H1 (cell line): ENCODE measurements at regions not wholly inside any gene's neighbourhood (a gene's known extent, or its start where the extent isn't known, plus 50 kb on each side); places are given as distances from the start of the nearest gene placed in this dataset.
"Not testable (repeated sequence)": the region's sequence is repeated elsewhere in the genome, so short reads cannot be mapped to it uniquely, and the experiment has no call there.

ENCODE experiments used
- CTCF ChIA-PET: fragments of 300-600 bp; sonication (Branson Sonifier 250); formaldehyde crosslinking; loops from one replicate; lab custom pipeline; 2021; ENCODE audit not compliant: partially characterized antibody; lab: Charles Lee
- POLR2A ChIA-PET: fragments of 300-600 bp; sonication (Branson Sonifier 250); formaldehyde crosslinking; loops from one replicate; lab custom pipeline; 2021; ENCODE audit warnings: inconsistent platforms; ENCODE audit not compliant: partially characterized antibody; lab: Charles Lee
- DNase-seq, 2 experiments: peaks; one replicate each; pipeline versions ENCODE4 v3.0.0 to v3.0.0-alpha.2; 2010 to 2022; ENCODE audit warnings: low spot score in 2 of 2, low read depth in 1 of 2, mixed read lengths in 1 of 2
- FAIRE-seq: peaks from 2 replicates; lab custom pipeline; 2011; peaks lifted over from hg19 to GRCh38; lab: Jason Lieb, UNC
- H2AFZ ChIP-seq: 2 replicates; pipeline ENCODE4 v1.8.1; 2012; ENCODE audit warnings: low read length, inconsistent platforms
- H2AK5ac ChIP-seq: 2 replicates; pipeline ENCODE4 v1.6.1; 2013; ENCODE audit warnings: low read depth, low read length
- H2BK120ac ChIP-seq: replicated peaks from 2 replicates; pipeline ENCODE3; 2013; ENCODE audit warnings: low read depth, low read length, inconsistent platforms
- H2BK12ac ChIP-seq: 2 replicates; pipeline ENCODE4 v1.6.1; 2013; ENCODE audit warnings: low read depth, low read length
- H2BK15ac ChIP-seq: 2 replicates; pipeline ENCODE4 v1.6.1; 2013; ENCODE audit warnings: low read length
- H2BK20ac ChIP-seq: 2 replicates; pipeline ENCODE4 v1.6.1; 2013; ENCODE audit warnings: low read length
- H2BK5ac ChIP-seq: 2 replicates; pipeline ENCODE4 v1.6.1; 2013; ENCODE audit warnings: low read depth, low read length
- H3K14ac ChIP-seq: 2 replicates; pipeline ENCODE4 v1.6.1; 2013; ENCODE audit warnings: inconsistent platforms; ENCODE audit not compliant: insufficient read length
- H3K18ac ChIP-seq: 2 replicates; pipeline ENCODE4 v1.6.1; 2013; ENCODE audit warnings: low read length; ENCODE audit errors: extremely low read depth
- H3K23ac ChIP-seq: 2 replicates; pipeline ENCODE4 v1.6.1; 2013; ENCODE audit warnings: inconsistent platforms; ENCODE audit not compliant: insufficient read length
- H3K23me2 ChIP-seq: 2 replicates; pipeline ENCODE4 v1.6.1; 2013; ENCODE audit warnings: low read depth, low read length
- H3K27ac ChIP-seq: 2 replicates; pipeline ENCODE4 v1.6.1; 2011; ENCODE audit warnings: low read depth, low read length, inconsistent platforms
- H3K27me3 ChIP-seq, 4 experiments: replicated peaks in 1 of 4; 1 replicate in 1 of 4; 2 replicates in 3 of 4; pipeline versions ENCODE4 v1.6.1 to v1.8.1; 2011 to 2013; ENCODE audit warnings: low read length in 3 of 4, mild to moderate bottlenecking in 3 of 4, inconsistent platforms in 2 of 4, mixed read lengths in 2 of 4, moderate library complexity in 1 of 4; ENCODE audit not compliant: control insufficient read depth in 3 of 4, insufficient read depth in 3 of 4; ENCODE audit errors: extremely low read depth in 1 of 4
- H3K36me3 ChIP-seq, 4 experiments: 2 replicates each; pipeline versions ENCODE4 v1.6.1 to v1.8.1; 2011 to 2013; ENCODE audit warnings: mild to moderate bottlenecking in 4 of 4, low read length in 3 of 4, moderate library complexity in 2 of 4, control low read depth in 1 of 4, inconsistent platforms in 1 of 4; ENCODE audit not compliant: insufficient read depth in 4 of 4, control insufficient read depth in 2 of 4
- H3K4ac ChIP-seq: replicated peaks from 2 replicates; pipeline ENCODE3; 2013; ENCODE audit warnings: low read length, low read depth, mixed read lengths, inconsistent platforms; ENCODE audit not compliant: insufficient read length
- H3K4me1 ChIP-seq, 4 experiments: replicated peaks in 1 of 4; 1 replicate in 1 of 4; 2 replicates in 3 of 4; pipeline versions ENCODE4 v1.6.1 to v1.8.1; 2011 to 2013; ENCODE audit warnings: low read length in 3 of 4, inconsistent platforms in 2 of 4, mixed read lengths in 1 of 4; ENCODE audit not compliant: insufficient read depth in 4 of 4, control insufficient read depth in 3 of 4
- H3K4me2 ChIP-seq, 2 experiments: 2 replicates each; pipeline versions ENCODE4 v1.6.1 to v1.8.1; 2011 to 2013; ENCODE audit warnings: low read depth in 2 of 2, low read length in 2 of 2, control low read depth in 1 of 2, inconsistent platforms in 1 of 2, mild to moderate bottlenecking in 1 of 2; ENCODE audit not compliant: insufficient read depth in 1 of 2
- H3K4me3 ChIP-seq, 4 experiments: fragments of 200-600, 300-600 bp in 1 of 4; sonication (generic), shearing (Covaris generic), sonication (Bioruptor Twin) in 1 of 4; 2 replicates each; pipeline versions ENCODE4 v1.5.1 to v1.8.1; 2011 to 2016; ENCODE audit warnings: low read length in 4 of 4, low read depth in 3 of 4, control low read depth in 2 of 4, inconsistent platforms in 2 of 4, mild to moderate bottlenecking in 2 of 4, mixed read lengths in 1 of 4, moderate library complexity in 1 of 4; ENCODE audit not compliant: insufficient read depth in 2 of 4; ENCODE audit errors: extremely low read depth in 1 of 4
- H3K56ac ChIP-seq: replicated peaks from 2 replicates; pipeline ENCODE3; 2013; ENCODE audit warnings: low read depth, mild to moderate bottlenecking, mixed read lengths, low read length, inconsistent platforms; ENCODE audit not compliant: insufficient read length
- H3K79me1 ChIP-seq: 2 replicates; pipeline ENCODE4 v1.6.1; 2013; ENCODE audit warnings: low read depth, low read length, control low read depth
- H3K79me2 ChIP-seq, 2 experiments: 2 replicates each; pipeline versions ENCODE4 v1.6.1 to v1.8.1; 2012 to 2013; ENCODE audit warnings: low read length in 2 of 2, mild to moderate bottlenecking in 2 of 2, inconsistent platforms in 1 of 2; ENCODE audit not compliant: insufficient read depth in 2 of 2, control insufficient read depth in 1 of 2
- H3K9ac ChIP-seq, 4 experiments: replicated peaks in 1 of 4; 1 replicate in 1 of 4; 2 replicates in 3 of 4; pipeline versions ENCODE4 v1.6.1 to v1.8.1; 2011 to 2013; ENCODE audit warnings: low read depth in 3 of 4, low read length in 3 of 4, control low read depth in 2 of 4, mild to moderate bottlenecking in 2 of 4, moderate library complexity in 2 of 4, inconsistent platforms in 1 of 4; ENCODE audit errors: extremely low read depth in 1 of 4
- H3K9me3 ChIP-seq, 2 experiments: 2 replicates each; pipeline versions ENCODE4 v1.6.1 to v1.8.1; 2012 to 2013; ENCODE audit warnings: mild to moderate bottlenecking in 2 of 2, moderate library complexity in 2 of 2, control low read depth in 1 of 2, inconsistent platforms in 1 of 2, low read depth in 1 of 2, low read length in 1 of 2, mixed read lengths in 1 of 2; ENCODE audit not compliant: insufficient read depth in 2 of 2
- H4K20me1 ChIP-seq, 2 experiments: replicated peaks in 1 of 2; 2 replicates each; pipeline versions ENCODE3 to v1.8.1; 2011 to 2013; ENCODE audit warnings: inconsistent platforms in 2 of 2, low read length in 2 of 2, mild to moderate bottlenecking in 1 of 2; ENCODE audit not compliant: insufficient read depth in 2 of 2, control insufficient read depth in 1 of 2
- H4K5ac ChIP-seq: 2 replicates; pipeline ENCODE4 v1.6.1; 2013; ENCODE audit warnings: low read length, low read depth, mixed read lengths, inconsistent platforms; ENCODE audit not compliant: insufficient read length
- H4K8ac ChIP-seq: 2 replicates; pipeline ENCODE4 v1.8.0; 2013; ENCODE audit warnings: mild to moderate bottlenecking, moderate library complexity, low read length, inconsistent platforms; ENCODE audit not compliant: insufficient read depth; ENCODE audit errors: extremely low read depth
- H4K91ac ChIP-seq: replicated peaks from 2 replicates; pipeline ENCODE3; 2013; ENCODE audit warnings: low read length, mixed read lengths, inconsistent platforms; ENCODE audit not compliant: insufficient read length
- WGBS, 2 experiments: shearing (Covaris generic) in 1 of 2; methylation state at CpG; one replicate each; pipeline versions ENCODE4 v1.1.6 to v1.1.7; 2013 to 2015; ENCODE audit warnings: low lambda C conversion rate in 2 of 2, mixed read lengths in 2 of 2, inconsistent platforms in 1 of 2, low coverage in 1 of 2, missing lambda C conversion rate in 1 of 2; ENCODE audit not compliant: insufficient replicate concordance in 2 of 2, insufficient coverage in 1 of 2, insufficient read length in 1 of 2; ENCODE audit errors: extremely low coverage in 1 of 2, missing lambda C conversion rate in 1 of 2; 5-methylcytosine and 5-hydroxymethylcytosine counted together

DNA sequence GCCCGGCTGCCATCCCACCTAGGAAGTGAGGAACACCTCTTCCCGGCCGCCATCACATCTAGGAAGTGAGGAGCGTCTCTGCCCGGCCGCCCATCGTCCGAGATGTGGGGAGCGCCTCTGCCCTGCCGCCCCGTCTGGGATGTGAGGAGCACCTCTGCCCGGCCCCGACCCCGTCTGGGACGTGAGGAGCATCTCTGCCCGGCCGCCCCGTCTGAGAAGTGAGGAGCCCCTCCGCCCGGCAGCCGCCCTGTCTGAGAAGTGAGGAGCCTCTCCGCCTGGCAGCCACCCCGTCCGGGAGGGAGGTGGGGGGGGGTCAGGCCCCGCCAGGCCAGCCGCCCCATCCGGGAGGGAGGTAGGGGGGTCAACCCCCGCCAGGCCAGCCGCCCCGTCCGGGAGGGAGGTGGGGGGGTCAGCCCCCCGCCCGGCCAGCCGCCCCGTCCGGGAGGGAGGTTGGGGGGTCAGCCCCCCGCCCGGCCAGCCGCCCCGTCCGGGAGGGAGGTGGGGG is 330.0 kb downstream of the CBLN1 start:
- WGBS, 2 experiments = 92% methylated on average over 13 of the region's 41 CpGs; no CpG with 5 or more reads in 1 of the 2 experiments
- H4K8ac ChIP-seq, H2BK15ac ChIP-seq: not testable (repeated sequence)

More for the DNA sequence above, 330.0 kb downstream of the CBLN1 start:
- H3K23me2 ChIP-seq, H3K27me3 ChIP-seq, H3K79me1 ChIP-seq, H4K91ac ChIP-seq, CTCF ChIA-PET, H4K20me1 ChIP-seq, H2AFZ ChIP-seq, H3K4me2 ChIP-seq, H3K4me1 ChIP-seq, H3K36me3 ChIP-seq, H3K79me2 ChIP-seq, FAIRE-seq, H2BK12ac ChIP-seq, H4K5ac ChIP-seq, DNase-seq, H2AK5ac ChIP-seq, H2BK5ac ChIP-seq, H3K4me3 ChIP-seq, H3K23ac ChIP-seq, H2BK20ac ChIP-seq, POLR2A ChIA-PET, H2BK120ac ChIP-seq, H3K18ac ChIP-seq, H3K4ac ChIP-seq, H3K56ac ChIP-seq, H3K9ac ChIP-seq, H3K14ac ChIP-seq, H3K27ac ChIP-seq: not testable (repeated sequence)
- peaks cover 7 to 10% of the 10 kb centered on the region in 2 experiments; a peak in 1 of 4 replicates for H3K9me3 ChIP-seq
